Activated CD4-positive, CD25-positive, alpha-beta regulatory T cell treated with anti-CD3 and anti-CD28 coated beads, Interleukin-2, amount 50 U/mL, for 24 hours (primary cell): ENCODE measurements at regions not wholly inside any gene's neighbourhood (a gene's known extent, or its start where the extent isn't known, plus 50 kb on each side); places are given as distances from the start of the nearest gene placed in this dataset.
"Not testable (repeated sequence)": the region's sequence is repeated elsewhere in the genome, so short reads cannot be mapped to it uniquely, and the experiment has no call there.

ENCODE experiments used
- ATAC-seq, 2 donors: fragments of 150-1000 bp; cut with Tn5 transposase; one replicate each; pipeline ENCODE4 v1.10.0; 2021; ENCODE audit warnings: mild to moderate bottlenecking in 1 of 2, moderate library complexity in 1 of 2

DNA sequence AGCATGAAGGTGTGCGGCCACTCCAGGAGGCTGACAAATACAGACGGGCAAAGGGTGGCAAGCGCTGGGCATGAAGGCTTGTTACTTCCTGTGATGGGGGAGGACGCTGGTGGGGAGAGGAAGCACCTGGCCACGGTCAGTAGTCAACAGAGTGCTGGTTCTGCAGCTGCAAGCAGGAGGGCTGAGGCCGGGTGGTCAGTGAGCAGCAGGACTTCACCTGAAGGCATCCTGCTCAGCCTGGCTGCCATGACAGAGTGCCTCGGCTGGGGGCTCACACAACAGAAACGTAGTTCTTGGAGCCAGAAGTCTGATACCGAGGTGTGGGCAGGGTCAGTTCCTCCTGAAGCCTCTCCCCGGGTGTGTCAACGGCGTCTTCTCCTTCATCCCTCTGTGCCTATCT is 118.6 kb upstream of the IRX4 start:
- ATAC-seq = no peak

- ATAC-seq = no peak
Measured at GRCh38 chr5:2000591-2000990, 117.9 kb upstream of the IRX4 start.

DNA sequence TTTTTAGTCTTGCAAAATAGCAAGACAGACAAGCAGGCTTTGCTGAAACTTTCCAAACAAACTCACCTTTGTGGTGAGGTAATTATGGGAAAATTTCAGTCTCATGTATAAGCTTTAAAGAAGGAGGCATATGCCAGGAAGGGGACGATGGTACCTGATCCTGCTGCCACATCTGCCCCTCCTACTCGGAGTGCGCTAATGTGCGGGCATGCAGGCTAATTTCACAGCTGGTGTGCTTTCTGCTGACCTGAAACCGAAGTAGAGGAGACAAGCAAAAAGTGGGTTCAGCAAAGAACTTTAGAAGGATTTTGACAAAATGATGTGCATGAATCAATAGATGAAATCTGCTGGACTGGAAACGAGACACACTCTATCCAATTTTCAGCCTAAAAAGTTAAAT is 117.1 kb upstream of the IRX4 start:
- no peak for ATAC-seq

DNA sequence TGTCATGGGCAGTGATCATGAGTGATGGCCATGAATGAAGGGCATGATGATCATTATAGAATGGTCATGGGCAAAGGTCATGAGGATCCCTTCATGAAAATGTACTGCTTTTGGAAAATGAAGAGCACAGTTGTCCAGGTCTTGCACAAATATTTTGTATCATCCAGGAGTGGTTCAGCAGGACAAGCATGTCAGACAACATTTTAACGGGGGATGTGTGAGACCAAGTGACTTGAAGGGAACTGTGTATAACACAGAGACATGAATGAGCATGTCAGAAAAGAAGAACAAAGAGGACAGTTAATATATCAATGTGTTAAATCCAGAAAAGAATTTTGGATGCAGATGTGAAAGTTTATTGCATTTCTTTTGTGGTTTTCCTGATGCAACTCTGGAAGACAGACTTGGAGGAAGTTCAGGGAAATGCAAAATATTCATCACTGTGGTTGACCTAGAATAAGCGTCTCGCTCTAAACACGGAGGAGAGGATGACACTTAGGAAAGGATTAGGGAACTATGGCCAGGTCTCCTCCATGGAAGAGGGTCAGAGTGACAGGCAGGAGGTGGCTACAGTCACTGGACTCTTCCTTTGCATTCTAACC is 116.1 kb upstream of the IRX4 start:
- no peak for ATAC-seq

DNA sequence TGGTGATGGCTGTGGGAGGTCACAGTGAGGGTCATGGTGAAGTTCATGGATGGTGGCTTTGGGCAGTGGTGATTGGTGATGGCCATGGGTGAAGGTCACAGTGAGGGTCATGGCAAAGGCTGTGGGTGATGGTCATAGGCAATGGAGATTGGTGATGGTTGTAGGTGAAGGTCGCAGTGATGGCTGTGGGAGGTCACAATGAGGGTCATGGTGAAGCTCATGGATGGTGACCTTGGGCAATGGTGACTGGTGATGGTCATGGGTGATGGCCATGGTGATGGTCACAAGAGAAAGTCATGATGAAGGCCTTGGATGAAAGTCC is 115.6 kb upstream of the IRX4 start:
- no peak for ATAC-seq

DNA sequence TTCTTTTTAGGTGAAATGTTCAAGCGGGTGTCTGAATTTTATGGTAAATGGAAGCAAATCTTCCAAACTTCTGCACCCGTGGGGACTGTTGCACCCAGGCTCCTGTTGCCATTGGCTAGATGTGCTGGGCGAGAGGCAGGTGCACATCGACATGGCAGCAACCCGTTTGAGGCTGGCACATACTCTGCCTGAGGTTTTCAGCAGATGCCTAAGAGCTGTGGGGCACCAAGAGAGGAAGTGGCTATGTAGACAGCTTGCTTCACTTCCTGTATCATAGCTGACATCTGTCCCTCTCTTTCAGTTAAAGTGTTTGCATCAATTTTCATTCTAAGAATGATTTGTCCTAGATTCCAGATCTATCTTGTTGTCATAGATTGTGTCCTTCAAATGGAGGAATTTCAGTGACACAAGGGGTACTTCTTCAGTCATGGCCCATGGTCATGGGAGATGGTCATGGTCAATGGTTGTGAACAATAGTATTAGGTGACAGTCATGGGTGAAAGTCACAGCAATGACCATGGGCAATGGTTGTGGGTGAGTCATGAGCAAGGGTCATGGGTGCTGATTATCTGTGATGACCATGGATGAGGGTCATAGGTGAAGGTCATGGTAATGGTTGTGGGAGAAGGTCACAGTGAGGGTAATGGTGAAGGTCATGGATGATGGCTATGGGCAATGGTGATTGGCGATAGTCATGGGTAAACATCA is 115.1 kb upstream of the IRX4 start:
- no peak for ATAC-seq

GRCh38 chr5:1995491-1995890 is 112.8 kb upstream of the IRX4 start:
- ATAC-seq = no peak

DNA sequence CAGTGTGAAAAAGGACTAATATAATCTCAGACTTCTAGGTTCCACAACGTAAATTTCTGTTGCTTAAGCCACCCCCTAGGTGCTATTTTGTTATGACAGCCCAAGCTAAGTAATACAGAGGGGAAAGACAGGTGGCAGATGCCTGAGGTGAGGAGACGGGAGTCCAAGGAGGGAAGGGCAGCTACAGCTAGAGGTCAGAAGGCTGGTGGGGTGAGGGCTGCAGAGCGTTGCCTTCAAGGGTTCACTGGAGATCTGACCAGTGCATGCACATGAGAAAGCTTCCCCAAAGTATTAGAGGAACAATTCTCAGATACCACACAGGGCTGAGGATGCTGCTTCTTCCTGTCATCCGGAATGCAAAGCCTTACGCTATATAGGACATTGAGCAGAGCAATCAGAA is 104.7 kb upstream of the IRX4 start:
- no peak for ATAC-seq

GRCh38 chr5:1985781-1986180 is 103.1 kb upstream of the IRX4 start:
- ATAC-seq = no peak

- no peak for ATAC-seq
Measured at GRCh38 chr5:1983919-1984695, 101.4 kb upstream of the IRX4 start.

- ATAC-seq = no peak
Measured at GRCh38 chr5:1983401-1983800, 100.7 kb upstream of the IRX4 start.

DNA sequence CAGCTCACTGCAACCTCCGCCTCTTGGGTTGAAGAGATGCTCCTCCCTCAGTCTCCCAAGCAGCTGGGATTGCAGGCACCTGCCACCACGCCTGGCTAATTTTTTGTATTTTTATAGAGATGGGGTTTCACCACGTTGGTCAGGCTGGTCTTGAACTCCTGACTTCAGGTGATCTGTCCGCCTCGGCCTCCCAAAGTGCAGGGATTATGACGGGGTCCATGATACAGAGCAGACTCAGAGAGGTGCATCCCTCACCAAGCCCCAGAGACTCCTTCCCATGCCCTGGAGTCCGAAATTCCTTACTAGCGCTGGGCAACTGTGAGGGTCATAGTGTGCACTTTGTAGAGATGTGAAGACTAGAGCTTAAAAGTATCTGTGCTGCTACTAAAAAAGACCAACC is 99.8 kb upstream of the IRX4 start:
- not testable (repeated sequence) for ATAC-seq

- ATAC-seq = no peak
Measured at GRCh38 chr5:1975898-1976765, 93.4 kb upstream of the IRX4 start.

GRCh38 chr5:1975406-1975715 is 92.6 kb upstream of the IRX4 start:
- no peak for ATAC-seq

- ATAC-seq = no peak
Measured at GRCh38 chr5:1974501-1975405, 92.0 kb upstream of the IRX4 start.

DNA sequence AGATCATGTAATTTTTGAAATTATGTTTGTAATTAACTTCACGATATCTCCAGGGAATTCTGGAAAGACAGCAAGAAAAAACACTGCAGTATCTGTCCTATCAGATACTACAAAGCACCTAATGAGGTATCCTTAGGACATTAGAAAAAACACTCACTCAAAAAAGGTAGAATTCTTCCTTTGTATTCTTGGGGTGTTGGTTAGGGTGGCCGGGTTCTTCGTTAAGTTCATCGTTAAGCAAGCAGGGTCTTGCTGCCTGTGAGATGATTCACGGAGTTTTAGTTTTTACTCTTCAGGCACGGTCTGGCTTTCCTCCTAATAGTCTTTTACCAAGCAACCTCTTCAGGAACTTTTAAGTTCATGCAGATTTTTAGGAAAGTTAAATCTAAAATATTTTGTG is 91.4 kb upstream of the IRX4 start:
- ATAC-seq = no peak

GRCh38 chr5:1973391-1974013 is 90.8 kb upstream of the IRX4 start:
- ATAC-seq = no peak

DNA sequence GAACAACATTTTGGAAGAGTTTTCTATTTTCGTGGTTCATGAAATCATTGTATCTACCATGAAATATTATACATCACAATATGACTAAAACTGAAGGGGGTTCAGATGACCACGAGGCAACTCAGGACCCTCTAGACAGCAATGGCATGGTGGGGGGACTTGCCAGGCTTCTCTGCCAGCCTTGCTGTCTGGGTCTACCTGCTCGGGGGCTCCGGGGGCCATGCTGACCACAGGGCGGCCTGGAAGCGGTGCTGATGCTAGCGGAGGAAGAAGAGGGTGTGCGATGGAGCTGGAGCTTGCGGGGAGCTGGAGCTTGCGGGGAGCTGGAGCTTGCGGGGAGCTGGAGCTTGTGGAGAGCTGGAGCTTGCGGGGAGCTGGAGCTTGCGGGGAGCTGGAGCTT is 89.2 kb upstream of the IRX4 start:
- ATAC-seq = no peak

DNA sequence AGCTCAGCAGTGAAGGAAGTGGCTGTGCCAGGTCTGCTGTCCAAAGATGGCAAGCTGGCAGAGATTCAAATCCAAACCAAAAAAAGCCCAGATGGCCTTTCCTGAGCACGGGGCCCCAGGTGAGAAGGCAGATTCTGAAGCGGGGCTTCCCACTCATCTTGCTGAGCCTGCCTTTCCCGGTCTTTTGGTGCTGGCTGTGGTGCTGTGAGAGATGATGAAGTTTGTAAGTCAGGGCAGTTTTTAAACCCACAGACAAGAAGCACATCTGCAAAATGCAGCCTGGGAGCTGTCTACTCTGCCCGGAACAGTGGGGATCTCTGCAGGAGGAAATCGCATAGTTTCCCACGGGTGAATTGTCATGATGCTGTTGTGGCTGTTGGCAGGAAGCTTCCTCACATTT is 85.0 kb upstream of the IRX4 start:
- ATAC-seq = no peak

DNA sequence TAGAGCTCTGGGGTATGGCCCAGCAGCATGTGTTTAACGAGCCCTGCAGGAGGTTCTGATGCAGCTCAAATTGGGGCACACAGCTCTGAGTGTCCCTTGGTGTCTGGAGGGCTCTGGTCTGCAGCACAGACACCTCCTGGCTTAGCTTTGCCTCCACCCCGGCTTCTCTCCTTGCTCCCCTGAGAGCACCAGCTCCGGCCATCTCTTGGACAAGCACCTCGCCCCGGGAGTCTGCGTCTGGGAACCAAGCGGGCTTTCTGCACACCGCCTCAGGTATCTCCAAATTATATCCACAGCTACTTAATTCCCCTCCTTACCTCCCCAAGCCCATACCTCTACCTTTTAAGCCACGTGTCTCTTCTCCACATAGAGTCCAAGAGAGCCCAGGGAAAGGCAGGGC is 83.7 kb upstream of the IRX4 start:
- ATAC-seq = no peak

- ATAC-seq = no peak
Measured at GRCh38 chr5:1965925-1966324, 83.2 kb upstream of the IRX4 start.

DNA sequence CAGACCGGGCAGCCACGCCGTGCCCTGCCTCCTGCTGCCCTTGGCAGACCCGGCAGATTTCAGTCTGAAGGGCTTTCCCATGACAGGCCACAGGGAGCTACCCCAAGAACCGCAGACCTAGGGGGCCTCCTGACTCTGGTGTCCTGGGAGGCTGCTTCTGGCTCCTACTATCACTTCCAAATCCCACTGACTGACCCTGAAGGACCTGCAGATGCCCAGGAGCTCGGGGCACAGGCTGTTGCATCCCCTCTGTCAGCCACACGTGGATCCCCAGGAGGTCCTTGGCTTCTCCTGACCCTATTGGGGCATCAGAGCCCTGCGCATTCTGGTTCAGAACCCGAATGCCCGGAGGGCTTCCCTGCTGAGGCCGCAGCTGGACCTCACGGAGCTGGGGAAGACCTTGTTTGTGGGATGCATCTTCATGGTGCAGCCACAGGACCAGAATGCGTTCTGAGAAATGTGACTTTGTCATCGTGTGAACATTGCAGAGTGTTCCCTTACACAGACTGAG is 81.3 kb upstream of the IRX4 start:
- no peak for ATAC-seq
